ENCODE measurements at regions not wholly inside any gene's neighbourhood (a gene's known extent, or its start where the extent isn't known, plus 50 kb on each side); places are given as distances from the start of the nearest gene placed in this dataset.

DNA sequence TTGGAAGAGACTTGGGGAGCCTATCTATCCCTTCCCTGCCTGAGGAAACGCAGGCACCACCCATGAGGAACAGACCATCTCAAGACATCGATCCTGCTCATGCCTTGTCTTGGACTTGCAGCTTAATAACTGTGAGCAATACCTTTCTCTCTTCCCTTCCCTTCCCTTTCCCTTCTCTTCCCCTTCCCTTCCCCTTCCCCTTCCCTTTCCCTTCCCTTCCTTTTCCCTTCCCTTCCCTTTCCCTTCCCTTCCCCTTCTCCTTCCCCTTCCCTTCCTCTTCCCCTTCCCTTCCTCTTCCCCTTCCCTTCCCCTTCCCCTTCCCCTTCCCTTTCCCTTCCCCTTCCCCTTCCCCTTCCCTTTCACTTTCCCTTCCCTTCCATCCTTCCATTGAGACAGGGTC is 650.7 kb upstream of the SOX11 start:
- no peaks in the 10 kb centered on the region for H3K27me3 ChIP-seq (ENCODE audit: control insufficient read depth, insufficient read depth, low read length)
- TF ChIP-seq, protein P1, sequence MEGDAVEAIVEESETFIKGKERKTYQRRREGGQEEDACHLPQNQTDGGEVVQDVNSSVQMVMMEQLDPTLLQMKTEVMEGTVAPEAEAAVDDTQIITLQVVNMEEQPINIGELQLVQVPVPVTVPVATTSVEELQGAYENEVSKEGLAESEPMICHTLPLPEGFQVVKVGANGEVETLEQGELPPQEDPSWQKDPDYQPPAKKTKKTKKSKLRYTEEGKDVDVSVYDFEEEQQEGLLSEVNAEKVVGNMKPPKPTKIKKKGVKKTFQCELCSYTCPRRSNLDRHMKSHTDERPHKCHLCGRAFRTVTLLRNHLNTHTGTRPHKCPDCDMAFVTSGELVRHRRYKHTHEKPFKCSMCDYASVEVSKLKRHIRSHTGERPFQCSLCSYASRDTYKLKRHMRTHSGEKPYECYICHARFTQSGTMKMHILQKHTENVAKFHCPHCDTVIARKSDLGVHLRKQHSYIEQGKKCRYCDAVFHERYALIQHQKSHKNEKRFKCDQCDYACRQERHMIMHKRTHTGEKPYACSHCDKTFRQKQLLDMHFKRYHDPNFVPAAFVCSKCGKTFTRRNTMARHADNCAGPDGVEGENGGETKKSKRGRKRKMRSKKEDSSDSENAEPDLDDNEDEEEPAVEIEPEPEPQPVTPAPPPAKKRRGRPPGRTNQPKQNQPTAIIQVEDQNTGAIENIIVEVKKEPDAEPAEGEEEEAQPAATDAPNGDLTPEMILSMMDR (IDR thresholded peaks at IDR 0.05; ENCODE audit: insufficient read depth, low read length, poor library complexity, severe bottlenecking): no peak
- H3K36me3 ChIP-seq (ENCODE audit: control insufficient read depth, insufficient read depth, low read length): no peaks in the 10 kb centered on the region
- no peak for DNase-seq (ENCODE audit: low read depth)
- no peak overlapping the region for H3K4me3 ChIP-seq (ENCODE audit: low read depth, low read length)

DNA sequence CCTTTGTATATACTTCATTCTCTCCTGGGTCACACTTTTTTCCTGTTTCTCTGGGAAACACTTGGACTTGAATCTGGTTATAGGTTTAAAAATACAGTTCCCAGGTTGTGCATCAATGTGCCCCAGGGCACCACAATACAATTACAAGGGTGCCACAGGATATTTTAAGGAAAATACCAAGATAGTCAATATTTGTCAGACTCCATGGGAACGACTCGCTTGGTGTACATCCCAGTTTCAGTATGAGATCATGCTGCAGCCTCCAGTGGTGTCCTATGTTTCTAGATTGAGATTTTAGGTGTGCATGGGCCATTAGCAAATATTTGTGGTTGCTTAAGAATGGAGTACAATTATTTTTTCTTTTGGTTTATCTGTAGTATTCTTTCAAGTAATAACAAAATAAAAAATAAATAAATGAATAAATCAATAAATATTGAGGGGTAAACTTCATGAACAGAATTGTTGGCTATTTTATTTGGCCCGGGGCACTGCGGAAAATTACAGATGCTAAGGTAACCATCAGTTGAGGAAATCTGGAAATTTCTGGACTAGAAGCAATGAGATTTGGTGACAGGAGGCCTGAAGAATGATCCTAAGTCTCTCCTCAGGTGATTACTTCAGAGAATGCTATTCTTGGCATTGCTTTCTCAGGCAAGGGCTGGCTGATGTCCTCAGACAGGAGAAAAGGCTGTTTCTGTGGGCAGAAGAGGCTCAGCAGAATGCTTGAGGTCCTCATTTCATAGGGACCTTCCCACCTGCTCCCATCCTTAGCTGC is 649.3 kb upstream of the SOX11 start:
- TF ChIP-seq, protein P1 (IDR thresholded peaks at IDR 0.05; ENCODE audit: insufficient read depth, low read length, poor library complexity, severe bottlenecking): no peak
- no peaks in the 10 kb centered on the region for H3K27me3 ChIP-seq (ENCODE audit: control insufficient read depth, insufficient read depth, low read length)

DNA sequence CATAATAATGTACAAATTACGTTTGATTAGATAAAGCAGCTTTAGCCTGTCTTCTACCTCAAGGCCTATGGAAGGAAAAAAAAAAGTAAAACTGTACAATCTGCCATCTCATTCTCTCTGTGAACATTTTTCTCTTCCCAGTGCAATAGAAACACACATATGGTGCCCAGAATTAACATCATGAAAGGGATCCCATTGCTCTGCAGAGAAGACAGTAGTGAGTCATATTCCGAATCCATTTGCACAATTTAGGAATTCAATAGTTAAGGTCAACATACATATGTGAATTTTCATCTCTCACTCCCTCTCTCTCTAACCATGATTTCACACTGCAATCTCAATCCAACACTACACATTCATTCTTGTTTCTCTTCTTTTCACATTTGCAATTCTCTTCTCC is 640.9 kb upstream of the SOX11 start:
- TF ChIP-seq, protein P1 (IDR thresholded peaks at IDR 0.05; ENCODE audit: insufficient read depth, low read length, poor library complexity, severe bottlenecking): no peak
- Histone ChIP-seq H3K4me3 (ENCODE audit: low read depth, low read length) (no peak overlapping the region), H3K36me3 (ENCODE audit: control insufficient read depth, insufficient read depth, low read length) (no peaks in the 10 kb centered on the region), H3K27me3 (ENCODE audit: control insufficient read depth, insufficient read depth, low read length) (no peaks in the 10 kb centered on the region)
- no peak for DNase-seq (ENCODE audit: low read depth)

More for the DNA sequence above, 649.3 kb upstream of the SOX11 start:
- no peaks in the 10 kb centered on the region for H3K36me3 ChIP-seq (ENCODE audit: control insufficient read depth, insufficient read depth, low read length)
- DNase-seq (ENCODE audit: low read depth): no peak
- no peak overlapping the region for H3K4me3 ChIP-seq (ENCODE audit: low read depth, low read length)

DNA sequence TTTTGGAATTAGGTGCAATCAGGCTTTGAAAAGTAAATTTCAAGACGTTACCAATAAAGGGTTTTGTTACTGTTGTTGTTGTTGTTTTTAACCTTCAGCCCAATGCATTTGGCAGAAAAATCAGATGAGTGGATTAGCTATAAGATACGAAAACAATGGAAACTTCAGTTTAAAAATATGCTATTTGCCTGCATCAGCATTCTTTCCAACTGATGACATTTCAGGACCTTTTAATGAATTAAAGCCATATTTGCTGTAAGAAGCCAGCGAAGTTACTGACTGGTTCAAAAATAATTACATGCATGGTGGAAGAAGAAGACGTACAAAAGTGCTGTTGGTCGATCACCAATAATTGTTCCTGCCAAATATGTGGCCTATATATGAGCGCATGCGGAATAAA is 639.3 kb upstream of the SOX11 start:
- no peak for DNase-seq (ENCODE audit: low read depth)
- H3K36me3 ChIP-seq (ENCODE audit: control insufficient read depth, insufficient read depth, low read length): no peaks in the 10 kb centered on the region
- TF ChIP-seq, protein P1 (IDR thresholded peaks at IDR 0.05; ENCODE audit: insufficient read depth, low read length, poor library complexity, severe bottlenecking): no peak
- H3K27me3 ChIP-seq (ENCODE audit: control insufficient read depth, insufficient read depth, low read length): no peaks in the 10 kb centered on the region
- H3K4me3 ChIP-seq (ENCODE audit: low read depth, low read length): no peak overlapping the region

DNA sequence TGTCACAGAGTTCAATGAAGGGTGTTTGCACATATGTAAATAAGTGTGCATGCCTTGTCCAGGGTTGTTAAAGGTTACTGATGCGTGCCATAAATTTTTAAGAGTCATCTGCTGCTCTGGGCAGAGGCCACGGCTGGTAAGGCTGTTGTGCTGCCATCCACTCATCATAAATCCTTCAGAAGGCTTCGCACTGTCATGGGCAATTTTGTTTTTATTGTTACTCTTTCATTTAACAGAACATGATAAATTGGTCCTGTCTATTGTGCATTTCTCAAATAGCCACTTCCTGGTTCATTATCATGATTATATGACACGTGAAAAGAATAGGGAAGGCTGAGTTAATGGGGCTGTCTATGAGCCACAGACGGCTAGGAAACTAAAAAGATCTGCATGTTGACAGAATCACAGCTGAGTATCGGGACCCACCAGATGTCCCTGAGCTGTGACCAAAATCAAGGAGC is 634.3 kb upstream of the SOX11 start:
- H3K4me3 ChIP-seq (ENCODE audit: low read depth, low read length): no peak overlapping the region
- no peaks in the 10 kb centered on the region for H3K27me3 ChIP-seq (ENCODE audit: control insufficient read depth, insufficient read depth, low read length)
- DNase-seq (ENCODE audit: low read depth): no peak
- no peaks in the 10 kb centered on the region for H3K36me3 ChIP-seq (ENCODE audit: control insufficient read depth, insufficient read depth, low read length)
- TF ChIP-seq, protein P1 (IDR thresholded peaks at IDR 0.05; ENCODE audit: insufficient read depth, low read length, poor library complexity, severe bottlenecking): no peak

DNA sequence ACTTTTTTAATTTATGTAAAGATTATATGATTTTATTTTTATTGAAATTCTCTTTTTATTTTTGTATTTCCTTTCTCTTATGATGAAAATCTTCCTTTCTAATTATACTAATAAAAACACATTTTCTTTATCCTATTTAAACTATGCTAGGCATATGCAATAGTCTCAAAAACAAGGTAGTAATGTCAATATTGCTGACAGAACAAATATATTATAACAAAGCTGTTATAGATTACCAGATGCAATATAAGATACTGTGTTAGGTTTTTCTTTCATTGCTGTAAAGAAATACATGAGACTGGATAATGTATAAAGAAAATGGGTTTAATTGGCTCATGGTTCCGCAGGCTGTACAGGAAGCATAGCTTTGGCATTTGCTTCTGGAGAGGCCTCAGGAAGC is 631.2 kb upstream of the SOX11 start:
- DNase-seq (ENCODE audit: low read depth): no peak
- Histone ChIP-seq H3K4me3 (ENCODE audit: low read depth, low read length) (no peak overlapping the region), H3K36me3 (ENCODE audit: control insufficient read depth, insufficient read depth, low read length) (no peaks in the 10 kb centered on the region), H3K27me3 (ENCODE audit: control insufficient read depth, insufficient read depth, low read length) (no peaks in the 10 kb centered on the region)
- TF ChIP-seq, protein P1 (IDR thresholded peaks at IDR 0.05; ENCODE audit: insufficient read depth, low read length, poor library complexity, severe bottlenecking): no peak
